Loucy (cell line): ENCODE measurements at regions not wholly inside any gene's neighbourhood (a gene's known extent, or its start where the extent isn't known, plus 50 kb on each side); places are given as distances from the start of the nearest gene placed in this dataset.

Source experiments
- H2AFZ ChIP-seq: fragments of 200-600 bp; sonication (generic); 2 replicates; pipeline ENCODE4 v1.6.0; 2016; ENCODE audit warnings: antibody characterized with exemption, mild to moderate bottlenecking, low read length, moderate library complexity
- H3F3A ChIP-seq: fragments of 200-600 bp; 2 replicates; pipeline ENCODE4 v1.6.0; 2016; ENCODE audit warnings: antibody characterized with exemption, low read depth, mild to moderate bottlenecking
- H3K27me3 ChIP-seq: fragments of 200-600 bp; sonication (generic); 2 replicates; pipeline ENCODE4 v1.6.1; 2014; ENCODE audit warnings: low read length, mild to moderate bottlenecking; ENCODE audit not compliant: insufficient read depth, poor library complexity, severe bottlenecking
- H3K36me3 ChIP-seq: fragments of 200-600 bp; sonication (generic); 2 replicates; pipeline ENCODE4 v1.6.1; 2016; ENCODE audit warnings: low read length; ENCODE audit not compliant: insufficient read depth
- H3K4me1 ChIP-seq: fragments of 200-600 bp; sonication (generic); 2 replicates; pipeline ENCODE4 v1.5.1; 2014; ENCODE audit warnings: low read length, mild to moderate bottlenecking; ENCODE audit not compliant: insufficient read depth, poor library complexity, severe bottlenecking
- H3K4me2 ChIP-seq: fragments of 200-600 bp; sonication (generic); 2 replicates; pipeline ENCODE4 v1.6.0; 2014; ENCODE audit warnings: antibody characterized with exemption, low read length, low read depth, mild to moderate bottlenecking; ENCODE audit not compliant: poor library complexity, severe bottlenecking
- H3K4me3 ChIP-seq: fragments of 200-600 bp; sonication (generic); 2 replicates; pipeline ENCODE4 v1.5.1; 2014; ENCODE audit warnings: low read length, mild to moderate bottlenecking, mixed read lengths; ENCODE audit not compliant: poor library complexity, severe bottlenecking
- H3K79me2 ChIP-seq: fragments of 200-600 bp; sonication (generic); 2 replicates; pipeline ENCODE4 v1.6.1; 2014; ENCODE audit warnings: low read length; ENCODE audit not compliant: insufficient read depth
- H3K9ac ChIP-seq: fragments of 200-600 bp; sonication (generic); 2 replicates; pipeline ENCODE4 v1.6.0; 2014; ENCODE audit warnings: mild to moderate bottlenecking, low read depth, low read length, moderate library complexity; ENCODE audit not compliant: poor library complexity, severe bottlenecking
- H3K9me2 ChIP-seq: fragments of 200-600 bp; sonication (generic); replicated peaks from 2 replicates; pipeline ENCODE4 v1.6.1; 2016; ENCODE audit warnings: low read depth, low read length, mixed read lengths
- H3K9me3 ChIP-seq: fragments of 200-600 bp; sonication (generic); 2 replicates; pipeline ENCODE4 v1.6.1; 2014; ENCODE audit warnings: mild to moderate bottlenecking, antibody characterized with exemption, low read length, low read depth; ENCODE audit not compliant: insufficient read depth
- H4K20me1 ChIP-seq: fragments of 200-600 bp; sonication (generic); 2 replicates; pipeline ENCODE4 v1.6.0; 2014; ENCODE audit warnings: antibody characterized with exemption, low read length, mild to moderate bottlenecking; ENCODE audit not compliant: insufficient read depth, poor library complexity, severe bottlenecking
- CTCF ChIP-seq: fragments of 200-600 bp; sonication (generic); conservative IDR thresholded peaks from 2 replicates; pipeline ENCODE4 v1.5.1; 2014; ENCODE audit warnings: mild to moderate bottlenecking, antibody characterized with exemption, low read length
- EZH2phosphoT487 ChIP-seq: fragments of 200-600 bp; IDR thresholded peaks from 2 replicates; pipeline ENCODE4 v1.6.1; 2018; ENCODE audit warnings: antibody characterized with exemption, mild to moderate bottlenecking, moderate library complexity, borderline replicate concordance

- no peak for TF ChIP-seq EZH2phosphoT487
- TF ChIP-seq CTCF: no peak
- no peaks in the 10 kb centered on the region for H3K27me3 ChIP-seq
- no peaks in the 10 kb centered on the region for H3K36me3 ChIP-seq
- H3F3A ChIP-seq: no peaks in the 10 kb centered on the region
- H3K9ac ChIP-seq: no peak overlapping the region
- 0 out of 2 replicates have a peak, but pooled peaks cover 8% of the 10 kb centered on the region for H3K9me3 ChIP-seq
- no peak overlapping the region for H3K4me2 ChIP-seq
- H2AFZ ChIP-seq: no peak overlapping the region
- no peaks in the 10 kb centered on the region for H4K20me1 ChIP-seq
- no peak overlapping the region for H3K4me3 ChIP-seq
- H3K4me1 ChIP-seq: no peaks in the 10 kb centered on the region
- no peaks in the 10 kb centered on the region for H3K9me2 ChIP-seq
- H3K79me2 ChIP-seq: no peaks in the 10 kb centered on the region
These were observed 404.3 kb downstream of the BCL11A start for GRCh38 chr2:60149176-60149575.

GRCh38 chr2:60148716-60149115, 404.7 kb downstream of the BCL11A start:
- no peak for TF ChIP-seq EZH2phosphoT487
- no peak for TF ChIP-seq CTCF
- Histone ChIP-seq H3K36me3 (no peaks in the 10 kb centered on the region), H3F3A (no peaks in the 10 kb centered on the region), H3K79me2 (no peaks in the 10 kb centered on the region), H3K27me3 (no peaks in the 10 kb centered on the region), H3K9me2 (no peaks in the 10 kb centered on the region), H4K20me1 (no peaks in the 10 kb centered on the region), H3K9me3 (0 out of 2 replicates have a peak, but pooled peaks cover 8% of the 10 kb centered on the region), H3K9ac (no peak overlapping the region), H2AFZ (no peak overlapping the region), H3K4me3 (no peak overlapping the region), H3K4me2 (no peak overlapping the region), H3K4me1 (no peaks in the 10 kb centered on the region)

- no peak overlapping the region for H2AFZ ChIP-seq
- no peak for TF ChIP-seq EZH2phosphoT487
- TF ChIP-seq CTCF: no peak
- H3K9me3 ChIP-seq: peaks cover 4% of the 10 kb centered on the region; the same call in 1 of the 2 replicates
- no peaks in the 10 kb centered on the region for H3K4me1 ChIP-seq
- H4K20me1 ChIP-seq: no peaks in the 10 kb centered on the region
- no peaks in the 10 kb centered on the region for H3K79me2 ChIP-seq
- no peaks in the 10 kb centered on the region for H3K27me3 ChIP-seq
- H3K4me2 ChIP-seq: no peak overlapping the region
- H3K36me3 ChIP-seq: no peaks in the 10 kb centered on the region
- H3F3A ChIP-seq: no peaks in the 10 kb centered on the region
- no peaks in the 10 kb centered on the region for H3K9me2 ChIP-seq
- H3K9ac ChIP-seq: no peak overlapping the region
- H3K4me3 ChIP-seq: no peak overlapping the region
These were observed 413.3 kb downstream of the BCL11A start for GRCh38 chr2:60140185-60140584.
